Activated gamma-delta T cell treated with Interleukin-2 at 50 U/mL for 16 hours (primary cell): ENCODE measurements at regions not wholly inside any gene's neighbourhood (a gene's known extent, or its start where the extent isn't known, plus 50 kb on each side); places are given as distances from the start of the nearest gene placed in this dataset.

ENCODE experiments used
- DNase-seq: peaks from one replicate; pipeline ENCODE4 v3.0.0-alpha.2; 2020

GRCh38 chr2:71749671-71750101, 296.3 kb downstream of the DYSF start:
- no peak for DNase-seq

GRCh38 chr2:71748227-71748626, 294.9 kb downstream of the DYSF start:
- no peak for DNase-seq

- DNase-seq = no peak
Measured at GRCh38 chr2:71747559-71747958, 294.2 kb downstream of the DYSF start.

GRCh38 chr2:71746946-71747501, 293.7 kb downstream of the DYSF start:
- DNase-seq = no peak

GRCh38 chr2:71744781-71745180, 291.4 kb downstream of the DYSF start:
- DNase-seq = no peak

- DNase-seq = no peak
Measured at GRCh38 chr2:71743995-71744675, 290.8 kb downstream of the DYSF start.

GRCh38 chr2:71742953-71743601, 289.7 kb downstream of the DYSF start:
- DNase-seq = no peak

- no peak for DNase-seq
Measured at GRCh38 chr2:71736986-71737385, 283.6 kb downstream of the DYSF start.

GRCh38 chr2:71736091-71736861, 282.9 kb downstream of the DYSF start:
- no peak for DNase-seq
